Activated naive CD8-positive, alpha-beta T cell treated with anti-CD3 and anti-CD28 coated beads for 36 hours (primary cell): ENCODE measurements at regions not wholly inside any gene's neighbourhood (a gene's known extent, or its start where the extent isn't known, plus 50 kb on each side); places are given as distances from the start of the nearest gene placed in this dataset.
"Not testable (repeated sequence)": the region's sequence is repeated elsewhere in the genome, so short reads cannot be mapped to it uniquely, and the experiment has no call there.

ENCODE experiments used
- DNase-seq: peaks from one replicate; pipeline ENCODE4 v3.0.0; 2021
- H3K27ac Mint-ChIP-seq: one replicate; pipeline ENCODE4 v1.8.0; 2022; ENCODE audit warnings: mild to moderate bottlenecking, moderate library complexity, mixed read lengths
- H3K27me3 Mint-ChIP-seq: one replicate; pipeline ENCODE4 v1.8.0; 2022; ENCODE audit warnings: mild to moderate bottlenecking, mixed read lengths
- H3K36me3 Mint-ChIP-seq: one replicate; pipeline ENCODE4 v1.8.0; 2021; ENCODE audit warnings: mild to moderate bottlenecking, mixed read lengths
- H3K4me1 Mint-ChIP-seq: one replicate; pipeline ENCODE4 v1.8.0; 2021; ENCODE audit warnings: mixed read lengths
- H3K4me3 Mint-ChIP-seq: one replicate; pipeline ENCODE4 v1.8.0; 2022; ENCODE audit warnings: mild to moderate bottlenecking, moderate library complexity, mixed read lengths
- H3K9me3 Mint-ChIP-seq: one replicate; pipeline ENCODE4 v1.8.0; 2022; ENCODE audit warnings: mixed read lengths

- Mint-ChIP-seq H3K27ac (no peak overlapping the region), H3K27me3 (no peaks in the 10 kb centered on the region), H3K36me3 (no peaks in the 10 kb centered on the region), H3K4me3 (no peak overlapping the region), H3K4me1 (peaks cover 2% of the 10 kb centered on the region), H3K9me3 (no peaks in the 10 kb centered on the region)
- no peak for DNase-seq
Measured at GRCh38 chr2:7121851-7122250, 204.6 kb downstream of the RNF144A start.

GRCh38 chr2:7127156-7127555 lies 209.9 kb downstream of the RNF144A start:
- Mint-ChIP-seq H3K4me1 (peaks cover 5% of the 10 kb centered on the region), H3K4me3 (no peak overlapping the region), H3K36me3 (peaks cover 3% of the 10 kb centered on the region), H3K9me3 (no peaks in the 10 kb centered on the region), H3K27ac (no peak overlapping the region), H3K27me3 (no peaks in the 10 kb centered on the region)
- DNase-seq = no peak

- peaks cover 5% of the 10 kb centered on the region for H3K4me1 Mint-ChIP-seq
- H3K9me3 Mint-ChIP-seq = no peaks in the 10 kb centered on the region
- no peak overlapping the region for H3K27ac Mint-ChIP-seq
- H3K27me3 Mint-ChIP-seq = no peaks in the 10 kb centered on the region
- H3K4me3 Mint-ChIP-seq = no peak overlapping the region
- no peak for DNase-seq
- H3K36me3 Mint-ChIP-seq = peaks cover 3% of the 10 kb centered on the region
Measured at GRCh38 chr2:7127687-7128086, 210.5 kb downstream of the RNF144A start.

GRCh38 chr2:7131261-7131660 lies 214.0 kb downstream of the RNF144A start:
- peaks cover 3% of the 10 kb centered on the region for H3K36me3 Mint-ChIP-seq
- no peak overlapping the region for H3K27ac Mint-ChIP-seq
- H3K4me1 Mint-ChIP-seq = peaks cover 3% of the 10 kb centered on the region
- H3K4me3 Mint-ChIP-seq = no peak overlapping the region
- DNase-seq = no peak
- no peaks in the 10 kb centered on the region for H3K27me3 Mint-ChIP-seq
- no peaks in the 10 kb centered on the region for H3K9me3 Mint-ChIP-seq

GRCh38 chr2:7132753-7133152 lies 215.5 kb downstream of the RNF144A start:
- Mint-ChIP-seq H3K27me3 (no peaks in the 10 kb centered on the region), H3K4me3 (no peak overlapping the region), H3K9me3 (no peaks in the 10 kb centered on the region), H3K4me1 (peaks cover 3% of the 10 kb centered on the region), H3K36me3 (peaks cover 3% of the 10 kb centered on the region), H3K27ac (no peak overlapping the region)
- no peak for DNase-seq

GRCh38 chr2:7133521-7133920 lies 216.3 kb downstream of the RNF144A start:
- H3K27ac Mint-ChIP-seq = no peak overlapping the region
- no peaks in the 10 kb centered on the region for H3K27me3 Mint-ChIP-seq
- no peak overlapping the region for H3K4me3 Mint-ChIP-seq
- H3K9me3 Mint-ChIP-seq = no peaks in the 10 kb centered on the region
- peaks cover under 1% of the 10 kb centered on the region for H3K36me3 Mint-ChIP-seq
- H3K4me1 Mint-ChIP-seq = peaks cover under 1% of the 10 kb centered on the region
- no peak for DNase-seq

- Mint-ChIP-seq H3K27ac (no peak overlapping the region), H3K36me3 (peaks cover 23% of the 10 kb centered on the region), H3K9me3 (peaks cover 24% of the 10 kb centered on the region), H3K4me3 (no peak overlapping the region), H3K27me3 (no peaks in the 10 kb centered on the region), H3K4me1 (no peaks in the 10 kb centered on the region)
- no peak for DNase-seq
Measured at GRCh38 chr2:7140306-7140705, 223.1 kb downstream of the RNF144A start.

GRCh38 chr2:7145707-7146106 lies 228.5 kb downstream of the RNF144A start:
- H3K4me1 Mint-ChIP-seq = no peaks in the 10 kb centered on the region
- no peak overlapping the region for H3K4me3 Mint-ChIP-seq
- DNase-seq = no peak
- H3K9me3 Mint-ChIP-seq = peaks cover 21% of the 10 kb centered on the region
- H3K27me3 Mint-ChIP-seq = no peaks in the 10 kb centered on the region
- peaks cover 31% of the 10 kb centered on the region for H3K36me3 Mint-ChIP-seq
- no peak overlapping the region for H3K27ac Mint-ChIP-seq

GRCh38 chr2:7146151-7146550 lies 228.9 kb downstream of the RNF144A start:
- peaks cover 31% of the 10 kb centered on the region for H3K36me3 Mint-ChIP-seq
- H3K27me3 Mint-ChIP-seq = no peaks in the 10 kb centered on the region
- no peak overlapping the region for H3K27ac Mint-ChIP-seq
- H3K4me1 Mint-ChIP-seq = no peaks in the 10 kb centered on the region
- DNase-seq = no peak
- H3K4me3 Mint-ChIP-seq = no peak overlapping the region
- peaks cover 20% of the 10 kb centered on the region for H3K9me3 Mint-ChIP-seq

- peaks cover 18% of the 10 kb centered on the region for H3K9me3 Mint-ChIP-seq
- H3K36me3 Mint-ChIP-seq = peaks cover 23% of the 10 kb centered on the region
- no peak for DNase-seq
- no peak overlapping the region for H3K4me3 Mint-ChIP-seq
- no peaks in the 10 kb centered on the region for H3K4me1 Mint-ChIP-seq
- no peak overlapping the region for H3K27ac Mint-ChIP-seq
- no peaks in the 10 kb centered on the region for H3K27me3 Mint-ChIP-seq
Measured at GRCh38 chr2:7154656-7155055, 237.4 kb downstream of the RNF144A start.

- Mint-ChIP-seq H3K36me3 (peaks cover 2% of the 10 kb centered on the region), H3K27me3 (no peaks in the 10 kb centered on the region), H3K4me3 (no peak overlapping the region), H3K27ac (no peak overlapping the region), H3K4me1 (no peaks in the 10 kb centered on the region), H3K9me3 (peaks cover 5% of the 10 kb centered on the region)
- no peak for DNase-seq
Measured at GRCh38 chr2:7161501-7161900, 244.3 kb downstream of the RNF144A start.

- no peak for DNase-seq
- H3K9me3 Mint-ChIP-seq = peaks cover 2% of the 10 kb centered on the region
- H3K4me3 Mint-ChIP-seq = no peak overlapping the region
- no peaks in the 10 kb centered on the region for H3K27me3 Mint-ChIP-seq
- H3K36me3 Mint-ChIP-seq = no peaks in the 10 kb centered on the region
- H3K4me1 Mint-ChIP-seq = no peaks in the 10 kb centered on the region
- no peak overlapping the region for H3K27ac Mint-ChIP-seq
Measured at GRCh38 chr2:7165736-7166135, 248.5 kb downstream of the RNF144A start.

GRCh38 chr2:7167801-7168411 lies 250.7 kb downstream of the RNF144A start:
- no peak for DNase-seq
- Mint-ChIP-seq H3K27ac (no peak overlapping the region), H3K36me3 (no peaks in the 10 kb centered on the region), H3K4me1 (no peaks in the 10 kb centered on the region), H3K27me3 (no peaks in the 10 kb centered on the region), H3K4me3 (no peak overlapping the region), H3K9me3 (no peaks in the 10 kb centered on the region)

- Mint-ChIP-seq H3K4me3 (no peak overlapping the region), H3K4me1 (no peaks in the 10 kb centered on the region), H3K27ac (no peak overlapping the region), H3K36me3 (no peaks in the 10 kb centered on the region), H3K9me3 (no peaks in the 10 kb centered on the region), H3K27me3 (no peaks in the 10 kb centered on the region)
- DNase-seq = no peak
Measured at GRCh38 chr2:7169593-7169992, 252.4 kb downstream of the RNF144A start.

- not testable (repeated sequence) for DNase-seq, H3K9me3 Mint-ChIP-seq, H3K4me3 Mint-ChIP-seq, H3K4me1 Mint-ChIP-seq, H3K27me3 Mint-ChIP-seq, H3K36me3 Mint-ChIP-seq, H3K27ac Mint-ChIP-seq
Measured at GRCh38 chr2:7178996-7179395, 261.8 kb downstream of the RNF144A start.

GRCh38 chr2:7180638-7181370 lies 263.6 kb downstream of the RNF144A start:
- Mint-ChIP-seq H3K36me3 (no peaks in the 10 kb centered on the region), H3K9me3 (no peaks in the 10 kb centered on the region), H3K4me3 (no peak overlapping the region), H3K27me3 (no peaks in the 10 kb centered on the region), H3K4me1 (no peaks in the 10 kb centered on the region), H3K27ac (no peak overlapping the region)
- no peak for DNase-seq
